LNCaP clone FGC (cell line): ENCODE measurements at regions not wholly inside any gene's neighbourhood (a gene's known extent, or its start where the extent isn't known, plus 50 kb on each side); places are given as distances from the start of the nearest gene placed in this dataset.

ENCODE experiments used
- DNase-seq: peaks from one replicate; pipeline ENCODE4 v3.0.0-alpha.2; 2011; ENCODE audit warnings: low read depth
- H3K4me3 ChIP-seq: 2 replicates; pipeline ENCODE4 v1.5.1; 2011; ENCODE audit warnings: mild to moderate bottlenecking, low read depth, low read length, control low read depth
- CTCF ChIP-seq: IDR thresholded peaks from 2 replicates; pipeline ENCODE4 v1.5.1; 2012; ENCODE audit warnings: mild to moderate bottlenecking; ENCODE audit not compliant: control insufficient read depth, insufficient read depth; ENCODE audit errors: extremely low read depth

GRCh38 chr21:16007943-16008342, 278.2 kb downstream of the USP25 start:
- DNase-seq, result no peak
- TF ChIP-seq CTCF, result no peak
- H3K4me3 ChIP-seq, result no peak overlapping the region

- DNase-seq, result no peak
- no peak overlapping the region for H3K4me3 ChIP-seq
- no peak for TF ChIP-seq CTCF
Observed at GRCh38 chr21:16011719-16012118, 281.9 kb downstream of the USP25 start.

- no peak overlapping the region for H3K4me3 ChIP-seq
- no peak for DNase-seq
Observed at GRCh38 chr21:16013570-16013969, 283.8 kb downstream of the USP25 start.

GRCh38 chr21:16020878-16021277, 291.1 kb downstream of the USP25 start:
- H3K4me3 ChIP-seq, result no peak overlapping the region
- no peak for DNase-seq

More at GRCh38 chr21:16013570-16013969, 283.8 kb downstream of the USP25 start:
- no peak for TF ChIP-seq CTCF

GRCh38 chr21:16022116-16022515, 292.3 kb downstream of the USP25 start:
- H3K4me3 ChIP-seq, result no peak overlapping the region
- DNase-seq, result no peak
- no peak for TF ChIP-seq CTCF

More at GRCh38 chr21:16020878-16021277, 291.1 kb downstream of the USP25 start:
- TF ChIP-seq CTCF, result no peak

- no peak for DNase-seq
- TF ChIP-seq CTCF, result no peak
- no peak overlapping the region for H3K4me3 ChIP-seq
Observed at GRCh38 chr21:16022921-16023320, 293.1 kb downstream of the USP25 start.

- H3K4me3 ChIP-seq, result no peak overlapping the region
- no peak for TF ChIP-seq CTCF
- no peak for DNase-seq
Observed at GRCh38 chr21:16028142-16028541, 298.4 kb downstream of the USP25 start.
